Neural cell (in vitro differentiated cells): ENCODE measurements at regions not wholly inside any gene's neighbourhood (a gene's known extent, or its start where the extent isn't known, plus 50 kb on each side); places are given as distances from the start of the nearest gene placed in this dataset.
"Not testable (repeated sequence)": the region's sequence is repeated elsewhere in the genome, so short reads cannot be mapped to it uniquely, and the experiment has no call there.

Experiments used
- H2AFZ ChIP-seq: fragments of 200-600, 300-800 bp; sonication (generic), shearing (Covaris generic); 2 replicates; pipeline ENCODE4 v1.6.0; 2014; ENCODE audit warnings: low read depth, mild to moderate bottlenecking, antibody characterized with exemption, low read length, moderate library complexity
- H3F3A ChIP-seq: fragments of 200-600 bp; shearing (Covaris generic); 2 replicates; pipeline ENCODE4 v1.6.1; 2016; ENCODE audit warnings: mild to moderate bottlenecking, moderate library complexity, mixed read lengths, antibody characterized with exemption, low read length; ENCODE audit not compliant: insufficient read depth, poor library complexity, severe bottlenecking
- H3K27ac ChIP-seq: fragments of 200-600, 300-800 bp; sonication (generic), shearing (Covaris generic); 2 replicates; pipeline ENCODE4 v1.5.1; 2014; ENCODE audit warnings: mild to moderate bottlenecking, low read length, moderate library complexity
- H3K27me3 ChIP-seq: fragments of 300-800, 200-600 bp; sonication (generic), shearing (Covaris generic); 2 replicates; pipeline ENCODE4 v1.6.0; 2014; ENCODE audit warnings: mild to moderate bottlenecking, low read depth, low read length, moderate library complexity; ENCODE audit not compliant: insufficient read depth
- H3K36me3 ChIP-seq: fragments of 300-800, 200-600 bp; sonication (generic), shearing (Covaris generic); 2 replicates; pipeline ENCODE4 v1.5.1; 2014; ENCODE audit warnings: mild to moderate bottlenecking, antibody characterized with exemption, low read length, moderate library complexity; ENCODE audit not compliant: insufficient read depth
- H3K4me2 ChIP-seq: fragments of 300-800, 200-600 bp; sonication (generic), shearing (Covaris generic); 2 replicates; pipeline ENCODE4 v1.6.0; 2014; ENCODE audit warnings: mild to moderate bottlenecking, low read length
- H3K4me3 ChIP-seq: fragments of 300-800, 200-600 bp; sonication (generic), shearing (Covaris generic); 2 replicates; pipeline ENCODE4 v1.5.1; 2014; ENCODE audit warnings: mild to moderate bottlenecking, low read length, moderate library complexity
- H3K79me2 ChIP-seq: fragments of 200-600 bp; shearing (Covaris generic); replicated peaks from 2 replicates; pipeline ENCODE4 v1.6.0; 2014; ENCODE audit warnings: mild to moderate bottlenecking, low read length, moderate library complexity; ENCODE audit not compliant: insufficient read depth
- H3K9ac ChIP-seq: fragments of 300-800, 200-600 bp; sonication (generic), shearing (Covaris generic); 2 replicates; pipeline ENCODE4 v1.6.1; 2016; ENCODE audit warnings: mild to moderate bottlenecking, low read length, mixed read lengths
- H3K9me2 ChIP-seq: fragments of 200-600 bp; shearing (Covaris generic); 2 replicates; pipeline ENCODE4 v1.6.1; 2016; ENCODE audit warnings: mild to moderate bottlenecking, low read length, mixed read lengths; ENCODE audit not compliant: insufficient read depth
- H3K9me3 ChIP-seq: fragments of 200-600, 300-800 bp; sonication (generic), shearing (Covaris generic); 2 replicates; pipeline ENCODE4 v1.6.1; 2016; ENCODE audit warnings: mild to moderate bottlenecking, mixed run types, low read length, moderate library complexity, mixed read lengths
- H4K20me1 ChIP-seq: fragments of 200-600 bp; shearing (Covaris generic); 2 replicates; pipeline ENCODE4 v1.6.1; 2016; ENCODE audit warnings: mild to moderate bottlenecking, mixed run types; ENCODE audit not compliant: insufficient read depth
- EP300 ChIP-seq: fragments of 450-650 bp; conservative IDR thresholded peaks from 2 replicates; pipeline ENCODE4 v1.6.1; 2014; ENCODE audit warnings: antibody characterized with exemption, mild to moderate bottlenecking, moderate library complexity; ENCODE audit not compliant: poor library complexity, severe bottlenecking
- EZH2 ChIP-seq: fragments of 200-600, 300-800 bp; shearing (Covaris generic), sonication (generic); IDR thresholded peaks from 2 replicates; pipeline ENCODE4 v1.6.1; 2014; ENCODE audit warnings: antibody characterized with exemption, low read length, borderline replicate concordance, mild to moderate bottlenecking; ENCODE audit not compliant: insufficient read depth, poor library complexity, severe bottlenecking
- MXI1 ChIP-seq: fragments of 450-650 bp; conservative IDR thresholded peaks from 2 replicates; pipeline ENCODE4 v1.6.1; 2014; ENCODE audit warnings: antibody characterized with exemption, mild to moderate bottlenecking; ENCODE audit not compliant: poor library complexity, severe bottlenecking
- POLR2AphosphoS5 ChIP-seq: IDR thresholded peaks from 2 replicates; pipeline ENCODE4 v1.6.1; 2012
- RAD21 ChIP-seq: fragments of 450-650 bp; conservative IDR thresholded peaks from 2 replicates; pipeline ENCODE4 v1.6.1; 2014; ENCODE audit warnings: antibody characterized with exemption, mild to moderate bottlenecking, moderate library complexity
- REST ChIP-seq: IDR thresholded peaks from 2 replicates; pipeline ENCODE4 v1.6.1; 2012; ENCODE audit warnings: borderline replicate concordance
- SMC3 ChIP-seq: fragments of 450-650 bp; conservative IDR thresholded peaks from 2 replicates; pipeline ENCODE4 v1.6.1; 2014; ENCODE audit warnings: antibody characterized with exemption, mild to moderate bottlenecking, moderate library complexity; ENCODE audit not compliant: poor library complexity
- TAF1 ChIP-seq: IDR thresholded peaks from 2 replicates; pipeline ENCODE4 v1.6.1; 2012; ENCODE audit warnings: low read depth
- TF ChIP-seq, protein P1 (sequence below): fragments of 450-650 bp; IDR thresholded peaks from 2 replicates; pipeline ENCODE4 v1.5.1; 2014; ENCODE audit warnings: antibody characterized with exemption, mild to moderate bottlenecking, moderate library complexity; ENCODE audit not compliant: poor library complexity, severe bottlenecking

- Histone ChIP-seq H4K20me1 (no peaks in the 10 kb centered on the region), H3K4me3 (no peak overlapping the region), H3F3A (no peaks in the 10 kb centered on the region), H3K9me3 (no peaks in the 10 kb centered on the region), H3K9me2 (no peaks in the 10 kb centered on the region), H3K79me2 (no peaks in the 10 kb centered on the region), H3K9ac (no peak overlapping the region), H3K36me3 (no peaks in the 10 kb centered on the region), H3K27me3 (no peaks in the 10 kb centered on the region), H3K27ac (no peak overlapping the region), H2AFZ (no peak overlapping the region), H3K4me2 (no peak overlapping the region)
- TF ChIP-seq, protein P1, sequence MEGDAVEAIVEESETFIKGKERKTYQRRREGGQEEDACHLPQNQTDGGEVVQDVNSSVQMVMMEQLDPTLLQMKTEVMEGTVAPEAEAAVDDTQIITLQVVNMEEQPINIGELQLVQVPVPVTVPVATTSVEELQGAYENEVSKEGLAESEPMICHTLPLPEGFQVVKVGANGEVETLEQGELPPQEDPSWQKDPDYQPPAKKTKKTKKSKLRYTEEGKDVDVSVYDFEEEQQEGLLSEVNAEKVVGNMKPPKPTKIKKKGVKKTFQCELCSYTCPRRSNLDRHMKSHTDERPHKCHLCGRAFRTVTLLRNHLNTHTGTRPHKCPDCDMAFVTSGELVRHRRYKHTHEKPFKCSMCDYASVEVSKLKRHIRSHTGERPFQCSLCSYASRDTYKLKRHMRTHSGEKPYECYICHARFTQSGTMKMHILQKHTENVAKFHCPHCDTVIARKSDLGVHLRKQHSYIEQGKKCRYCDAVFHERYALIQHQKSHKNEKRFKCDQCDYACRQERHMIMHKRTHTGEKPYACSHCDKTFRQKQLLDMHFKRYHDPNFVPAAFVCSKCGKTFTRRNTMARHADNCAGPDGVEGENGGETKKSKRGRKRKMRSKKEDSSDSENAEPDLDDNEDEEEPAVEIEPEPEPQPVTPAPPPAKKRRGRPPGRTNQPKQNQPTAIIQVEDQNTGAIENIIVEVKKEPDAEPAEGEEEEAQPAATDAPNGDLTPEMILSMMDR = no peak
- TF ChIP-seq TAF1 (no peak), REST (no peak), EZH2 (no peak), MXI1 (no peak), POLR2AphosphoS5 (no peak), RAD21 (no peak), SMC3 (no peak), EP300 (no peak)
These were observed 337.7 kb upstream of the CTSO start for GRCh38 chr4:156291317-156291716.

DNA sequence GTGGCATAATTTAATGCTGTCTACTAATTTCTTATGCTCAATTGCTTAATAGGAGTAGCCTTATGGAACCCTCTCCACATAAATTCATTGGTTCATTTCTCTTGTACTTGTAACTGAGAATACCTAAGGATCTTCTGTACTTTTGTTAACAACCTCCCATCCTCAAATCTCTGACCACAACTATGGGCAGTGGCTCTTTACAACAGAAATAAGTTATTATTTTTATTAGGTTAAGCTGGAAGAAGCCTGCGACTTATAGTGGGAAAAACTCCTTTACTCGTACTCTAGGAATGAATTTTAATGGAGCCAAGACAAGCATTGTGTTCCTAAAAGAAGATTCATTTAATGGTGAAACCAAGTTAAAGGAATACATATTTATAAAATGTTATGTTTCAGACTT is 337.1 kb upstream of the CTSO start:
- Histone ChIP-seq H4K20me1 (no peaks in the 10 kb centered on the region), H3K36me3 (no peaks in the 10 kb centered on the region), H3K9me3 (no peaks in the 10 kb centered on the region), H3K79me2 (no peaks in the 10 kb centered on the region), H3K4me2 (no peak overlapping the region), H3F3A (no peaks in the 10 kb centered on the region), H3K9me2 (no peaks in the 10 kb centered on the region), H3K9ac (no peak overlapping the region), H3K27me3 (no peaks in the 10 kb centered on the region), H2AFZ (no peak overlapping the region), H3K27ac (no peak overlapping the region), H3K4me3 (no peak overlapping the region)
- TF ChIP-seq REST (no peak), EP300 (no peak), SMC3 (no peak), TAF1 (no peak), MXI1 (no peak), POLR2AphosphoS5 (no peak), EZH2 (no peak), RAD21 (no peak)
- TF ChIP-seq, protein P1 = no peak

- not testable (repeated sequence) for H3K9me2 ChIP-seq, H3K36me3 ChIP-seq, H3K9me3 ChIP-seq, H3K9ac ChIP-seq, H3K27ac ChIP-seq, H3K4me3 ChIP-seq, H3K4me2 ChIP-seq, H2AFZ ChIP-seq, H3K79me2 ChIP-seq, H4K20me1 ChIP-seq, H3K27me3 ChIP-seq, H3F3A ChIP-seq
These were observed 336.4 kb upstream of the CTSO start for GRCh38 chr4:156290026-156290425.
